ENCODE measurements at regions not wholly inside any gene's neighbourhood (a gene's known extent, or its start where the extent isn't known, plus 50 kb on each side); places are given as distances from the start of the nearest gene placed in this dataset.
"Not testable (repeated sequence)": the region's sequence is repeated elsewhere in the genome, so short reads cannot be mapped to it uniquely, and the experiment has no call there.

DNA sequence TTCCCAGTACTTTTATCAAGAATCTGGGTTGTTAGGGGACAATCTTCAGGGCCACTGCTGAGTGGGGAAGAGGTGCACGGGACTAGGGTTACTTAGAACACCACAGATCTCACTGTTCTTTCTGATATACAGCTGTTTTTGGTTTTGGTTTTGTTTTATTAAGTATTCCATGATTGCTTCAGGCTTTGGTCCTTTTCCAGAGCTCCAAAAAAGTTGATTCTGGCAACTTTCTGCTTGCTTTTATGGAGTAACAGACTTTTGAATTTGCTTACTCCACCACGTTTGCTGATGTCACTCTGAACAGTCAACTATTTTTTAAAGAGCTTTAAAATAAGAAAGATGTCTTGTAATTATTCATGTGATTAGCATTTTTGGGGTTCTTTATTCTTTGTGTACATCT is 368.1 kb upstream of the FOXG1 start:
- TF ChIP-seq, protein P1, sequence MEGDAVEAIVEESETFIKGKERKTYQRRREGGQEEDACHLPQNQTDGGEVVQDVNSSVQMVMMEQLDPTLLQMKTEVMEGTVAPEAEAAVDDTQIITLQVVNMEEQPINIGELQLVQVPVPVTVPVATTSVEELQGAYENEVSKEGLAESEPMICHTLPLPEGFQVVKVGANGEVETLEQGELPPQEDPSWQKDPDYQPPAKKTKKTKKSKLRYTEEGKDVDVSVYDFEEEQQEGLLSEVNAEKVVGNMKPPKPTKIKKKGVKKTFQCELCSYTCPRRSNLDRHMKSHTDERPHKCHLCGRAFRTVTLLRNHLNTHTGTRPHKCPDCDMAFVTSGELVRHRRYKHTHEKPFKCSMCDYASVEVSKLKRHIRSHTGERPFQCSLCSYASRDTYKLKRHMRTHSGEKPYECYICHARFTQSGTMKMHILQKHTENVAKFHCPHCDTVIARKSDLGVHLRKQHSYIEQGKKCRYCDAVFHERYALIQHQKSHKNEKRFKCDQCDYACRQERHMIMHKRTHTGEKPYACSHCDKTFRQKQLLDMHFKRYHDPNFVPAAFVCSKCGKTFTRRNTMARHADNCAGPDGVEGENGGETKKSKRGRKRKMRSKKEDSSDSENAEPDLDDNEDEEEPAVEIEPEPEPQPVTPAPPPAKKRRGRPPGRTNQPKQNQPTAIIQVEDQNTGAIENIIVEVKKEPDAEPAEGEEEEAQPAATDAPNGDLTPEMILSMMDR (conservative IDR thresholded peaks at IDR 0.05; ENCODE audit: low read depth, low read length) = no peak

DNA sequence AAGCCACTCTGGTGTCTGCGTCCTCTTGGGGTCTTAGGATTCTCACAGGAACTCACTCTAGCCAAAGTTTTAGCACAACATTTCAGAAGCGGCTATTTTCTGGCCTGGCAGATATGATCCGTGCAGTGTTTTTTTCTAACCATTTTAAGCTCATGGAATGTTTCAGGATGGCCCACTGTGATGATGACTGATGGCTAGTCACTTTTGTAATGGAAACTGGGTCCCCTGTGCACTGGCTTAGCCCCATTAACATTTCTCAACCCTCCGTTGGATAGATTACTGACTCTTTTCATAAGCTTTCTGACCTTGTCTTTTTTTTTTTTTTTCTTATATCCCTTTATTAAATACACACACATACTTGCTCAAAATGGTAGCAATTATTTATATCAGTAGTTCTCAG is 364.9 kb upstream of the FOXG1 start:
- not testable (repeated sequence) for H3K4me3 ChIP-seq (ENCODE audit: low read depth, low read length); DNase-seq (ENCODE audit: low read depth)

More for the DNA sequence above, 368.1 kb upstream of the FOXG1 start:
- no peak overlapping the region for H3K4me3 ChIP-seq (ENCODE audit: low read depth, low read length)
- DNase-seq (ENCODE audit: low read depth) = no peak

DNA sequence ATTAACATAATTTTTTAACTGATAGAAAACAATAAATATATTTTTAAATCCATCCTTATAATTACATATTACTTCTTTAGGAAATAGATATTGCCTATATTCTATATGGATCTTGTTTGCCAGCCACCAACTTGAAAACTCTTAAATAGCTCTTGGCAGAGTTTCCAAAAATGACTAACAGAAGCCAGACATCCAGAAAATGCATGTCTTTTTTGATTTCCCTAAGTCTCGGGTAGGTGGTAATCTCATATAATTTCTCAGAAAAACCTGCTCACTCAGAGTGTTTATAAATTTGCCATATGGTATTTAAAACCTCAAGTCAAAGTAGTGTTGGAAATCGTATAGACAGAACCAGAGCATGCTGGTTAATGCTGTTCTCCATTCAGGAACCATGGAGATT is 360.4 kb upstream of the FOXG1 start:
- TF ChIP-seq, protein P1 (conservative IDR thresholded peaks at IDR 0.05; ENCODE audit: low read depth, low read length) = no peak
- H3K4me3 ChIP-seq (ENCODE audit: low read depth, low read length) = no peak overlapping the region
- no peak for DNase-seq (ENCODE audit: low read depth)

DNA sequence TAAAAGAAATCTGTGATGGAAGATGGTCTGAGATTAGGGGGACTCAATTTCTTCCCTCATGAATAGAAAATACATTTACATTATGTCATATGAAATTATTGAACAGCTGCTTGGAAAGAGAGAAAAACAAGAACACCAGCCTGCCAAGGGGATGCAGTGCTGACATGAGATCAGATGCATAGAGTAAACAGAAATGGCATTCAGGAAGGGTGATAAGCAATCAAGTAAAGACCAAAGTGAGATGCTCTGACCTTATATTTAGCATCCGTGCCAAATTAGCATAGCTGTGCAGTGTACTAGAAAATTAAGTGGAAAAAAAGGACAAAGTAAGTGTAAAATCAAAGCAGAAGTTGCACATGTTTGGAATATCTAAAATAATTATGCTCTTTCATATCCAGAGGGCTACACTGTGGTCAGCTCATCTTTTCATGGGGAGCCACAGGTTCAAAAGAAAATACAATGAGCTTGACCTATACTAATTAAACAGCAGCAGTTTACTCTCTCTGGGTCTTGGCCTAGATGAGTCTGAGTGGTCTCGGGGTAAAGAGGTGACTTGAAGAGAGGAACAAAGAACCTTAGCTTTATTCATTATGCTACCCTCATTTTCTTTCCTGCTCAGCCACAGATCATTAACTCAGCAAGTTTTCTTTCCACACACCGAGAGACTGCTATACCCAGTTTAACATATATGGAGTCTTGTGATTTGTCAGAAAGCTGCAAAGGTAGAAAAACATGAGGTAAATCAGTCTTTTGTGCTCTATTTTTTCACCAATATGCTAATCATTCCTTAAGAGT is 359.4 kb upstream of the FOXG1 start:
- no peak overlapping the region for H3K4me3 ChIP-seq (ENCODE audit: low read depth, low read length)
- TF ChIP-seq, protein P1 (conservative IDR thresholded peaks at IDR 0.05; ENCODE audit: low read depth, low read length) = no peak
- DNase-seq (ENCODE audit: low read depth) = no peak

DNA sequence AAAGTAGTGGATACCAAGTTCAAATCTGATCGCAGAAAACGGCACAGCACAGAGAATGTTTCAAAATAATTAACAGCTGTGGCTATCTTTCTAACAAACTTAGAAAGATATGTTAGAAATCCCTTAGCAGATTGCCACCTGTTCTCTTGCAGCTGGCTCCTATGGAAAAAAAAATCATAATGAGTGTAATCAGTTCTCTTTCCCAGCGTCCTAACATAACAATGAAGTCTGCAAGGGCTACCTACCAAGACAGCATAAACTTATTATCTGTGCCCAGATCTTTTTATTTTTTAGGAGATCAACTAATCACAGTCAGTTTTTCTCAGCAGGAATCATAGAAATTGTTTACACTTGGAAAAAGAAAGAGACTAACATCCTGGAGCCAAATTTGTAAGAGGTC is 358.6 kb upstream of the FOXG1 start:
- TF ChIP-seq, protein P1 (conservative IDR thresholded peaks at IDR 0.05; ENCODE audit: low read depth, low read length) = no peak
- H3K4me3 ChIP-seq (ENCODE audit: low read depth, low read length) = no peak overlapping the region
- no peak for DNase-seq (ENCODE audit: low read depth)

DNA sequence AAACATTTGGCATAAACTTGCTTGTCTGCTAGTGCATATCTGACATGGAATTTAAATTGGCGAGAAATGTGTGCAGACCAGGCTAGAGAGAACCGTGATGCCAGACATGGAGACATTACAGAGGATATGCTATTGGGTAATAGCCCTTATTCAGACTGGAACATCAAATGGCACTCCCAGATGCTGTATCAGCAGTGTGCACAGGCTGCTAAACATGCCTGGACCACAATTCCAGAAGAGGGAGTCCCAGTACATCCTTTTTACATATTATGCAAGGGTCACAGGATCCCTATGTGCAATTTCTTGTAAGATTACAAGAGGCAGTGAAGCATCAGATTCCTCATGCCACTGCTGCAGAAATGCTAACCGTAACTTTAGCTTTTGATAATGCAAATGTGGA is 354.5 kb upstream of the FOXG1 start:
- DNase-seq (ENCODE audit: low read depth) = no peak
- no peak overlapping the region for H3K4me3 ChIP-seq (ENCODE audit: low read depth, low read length)
- TF ChIP-seq, protein P1 (conservative IDR thresholded peaks at IDR 0.05; ENCODE audit: low read depth, low read length) = no peak

DNA sequence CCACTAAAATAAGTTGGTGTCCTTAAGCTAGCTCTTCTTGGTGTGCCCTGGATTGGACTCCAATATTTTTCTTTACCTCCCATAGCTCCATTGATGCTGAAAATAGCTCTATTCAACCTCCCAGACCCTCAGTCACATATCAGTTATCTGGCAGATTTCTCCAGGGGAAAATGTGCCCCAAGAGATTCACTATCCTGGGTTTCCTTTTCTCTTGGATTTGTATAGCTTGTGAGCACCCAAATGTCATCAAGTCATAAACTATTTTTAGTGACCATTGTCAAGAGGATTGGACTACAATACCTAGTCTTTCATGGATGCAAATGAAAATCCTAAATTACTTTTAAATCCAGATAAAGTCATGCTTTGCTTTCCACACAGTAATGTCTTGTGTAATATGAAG is 339.6 kb upstream of the FOXG1 start:
- TF ChIP-seq, protein P1 (conservative IDR thresholded peaks at IDR 0.05; ENCODE audit: low read depth, low read length) = no peak
- no peak for DNase-seq (ENCODE audit: low read depth)

More for the DNA sequence above, 339.6 kb upstream of the FOXG1 start:
- H3K4me3 ChIP-seq (ENCODE audit: low read depth, low read length) = no peak overlapping the region
